A549 (cell line): ENCODE measurements at regions not wholly inside any gene's neighbourhood (a gene's known extent, or its start where the extent isn't known, plus 50 kb on each side); places are given as distances from the start of the nearest gene placed in this dataset.

ENCODE experiments used
- ATAC-seq, 2 experiments: fragments of 200-7000 bp in 1 of 2; fragments of >200 bp in 1 of 2; cut with Nextera tagmentation in 1 of 2; cut with Tn5 transposase in 1 of 2; 3 replicates each; pipeline versions ENCODE4 v1.8.0 to v1.9.1; 2018 to 2020; ENCODE audit warnings: mild to moderate bottlenecking in 1 of 2, moderate library complexity in 1 of 2
- CTCF ChIA-PET: fragments of 300-600 bp; sonication (Branson Sonifier 250); formaldehyde crosslinking; extraction: SDS; loops from one replicate; lab custom pipeline; 2021; ENCODE audit warnings: antibody characterized with exemption, inconsistent platforms; lab: Yijun Ruan, JAX
- POLR2A ChIA-PET: fragments of 350-600 bp; formaldehyde crosslinking; extraction: SDS; loops from one replicate; lab custom pipeline; 2021; ENCODE audit warnings: antibody characterized with exemption, inconsistent platforms; lab: Yijun Ruan, JAX
- DNase-seq, 2 experiments: peaks; one replicate each; pipeline versions ENCODE4 v3.0.0 to v3.0.0-alpha.2; 2011 to 2016; ENCODE audit warnings: low read depth in 1 of 2, low spot score in 1 of 2
- FAIRE-seq: peaks from 2 replicates; lab custom pipeline; 2011; peaks lifted over from hg19 to GRCh38; lab: Jason Lieb, UNC
- H3K27ac ChIP-seq, 2 experiments: fragments of >200 bp; sonication (Bioruptor Twin); formaldehyde crosslinking; 3 replicates each; pipeline ENCODE4 v1.5.1; 2016 to 2017
- H3K4me1 ChIP-seq: fragments of >200 bp; sonication (Bioruptor Twin); formaldehyde crosslinking; 3 replicates; pipeline ENCODE4 v1.6.1; 2016
- H3K4me2 ChIP-seq: fragments of >200 bp; sonication (Bioruptor Twin); formaldehyde crosslinking; 3 replicates; pipeline ENCODE4 v1.6.1; 2016
- H3K4me3 ChIP-seq: fragments of >200 bp; sonication (Bioruptor Twin); formaldehyde crosslinking; 3 replicates; pipeline ENCODE4 v1.5.1; 2016
- H3K9me3 ChIP-seq: fragments of >200 bp; sonication (Bioruptor Twin); formaldehyde crosslinking; 3 replicates; pipeline ENCODE4 v1.6.1; 2016
- BHLHE40 ChIP-seq: IDR thresholded peaks from 2 replicates; pipeline ENCODE4 v1.6.1; 2012; ENCODE audit warnings: low read depth, low read length, inconsistent platforms
- CBX8 ChIP-seq: fragments of 200-600 bp; sonication (generic); IDR thresholded peaks from 2 replicates; pipeline ENCODE4 v1.6.1; 2016
- CHD4 ChIP-seq: fragments of 200-600 bp; sonication (generic); IDR thresholded peaks from 2 replicates; pipeline ENCODE4 v1.6.1; 2016; ENCODE audit warnings: antibody characterized with exemption, mild to moderate bottlenecking, borderline replicate concordance
- EHMT2 ChIP-seq: fragments of 200-600 bp; sonication (generic); IDR thresholded peaks from 2 replicates; pipeline ENCODE4 v1.6.1; 2016; ENCODE audit warnings: antibody characterized with exemption, low read depth, mild to moderate bottlenecking, moderate library complexity
- EP300 ChIP-seq, 2 experiments: fragments of >200 bp; sonication (Bioruptor Twin); formaldehyde crosslinking; IDR thresholded peaks; 2 replicates in 1 of 2; 3 replicates in 1 of 2; pipeline ENCODE4 v1.6.1; 2016 to 2017
- FOSB ChIP-seq: fragments of 250-450 bp; sonication (Bioruptor Pico); IDR thresholded peaks from 2 replicates; pipeline ENCODE4 v1.5.0; 2020; ENCODE audit warnings: mild to moderate bottlenecking, moderate library complexity
- GATA3 ChIP-seq: IDR thresholded peaks from 2 replicates; pipeline ENCODE4 v1.6.1; 2012; ENCODE audit warnings: borderline replicate concordance
- HDAC2 ChIP-seq: fragments of 200-600 bp; sonication (generic); IDR thresholded peaks from 2 replicates; pipeline ENCODE4 v1.6.1; 2016
- HOXA7 ChIP-seq: fragments of 250-450 bp; sonication (Bioruptor Pico); IDR thresholded peaks from 2 replicates; pipeline ENCODE4 v1.5.0; 2020; ENCODE audit warnings: mild to moderate bottlenecking, moderate library complexity
- HOXB13 ChIP-seq: fragments of 250-450 bp; sonication (Bioruptor Pico); IDR thresholded peaks from 2 replicates; pipeline ENCODE4 v1.5.0; 2020; ENCODE audit warnings: low read depth, mild to moderate bottlenecking, moderate library complexity
- HOXB5 ChIP-seq: fragments of 250-450 bp; sonication (Bioruptor Pico); IDR thresholded peaks from 2 replicates; pipeline ENCODE4 v1.5.0; 2020; ENCODE audit warnings: mild to moderate bottlenecking, moderate library complexity
- JUN ChIP-seq, 2 experiments: fragments of >200 bp; sonication (Bioruptor Twin); formaldehyde crosslinking; IDR thresholded peaks; 2 replicates in 1 of 2; 3 replicates in 1 of 2; pipeline ENCODE4 v1.6.1; 2016 to 2017
- KDM1A ChIP-seq: fragments of 200-600 bp; sonication (generic); IDR thresholded peaks from 2 replicates; pipeline ENCODE4 v1.6.1; 2016; ENCODE audit warnings: low read depth, mild to moderate bottlenecking
- MAFK ChIP-seq: fragments of 450-650 bp; IDR thresholded peaks from 2 replicates; pipeline ENCODE4 v1.6.1; 2014; ENCODE audit not compliant: partially characterized antibody
- MYC ChIP-seq: IDR thresholded peaks from 2 replicates; pipeline ENCODE4 v1.6.1; 2012; ENCODE audit warnings: mild to moderate bottlenecking, inconsistent platforms, low read length, improper control_type of control experiment, borderline replicate concordance
- NPAS2 ChIP-seq: fragments of 250-450 bp; sonication (Bioruptor Pico); IDR thresholded peaks from 2 replicates; pipeline ENCODE4 v1.8.0; 2022; ENCODE audit warnings: mild to moderate bottlenecking, moderate library complexity, borderline replicate concordance
- POLR2A ChIP-seq: IDR thresholded peaks from 2 replicates; pipeline ENCODE4 v1.6.1; 2012; ENCODE audit warnings: mild to moderate bottlenecking, low read length
- POLR2AphosphoS2 ChIP-seq: conservative IDR thresholded peaks from 2 replicates; pipeline ENCODE4 v1.6.1; 2012; ENCODE audit warnings: low read length, improper control_type of control experiment, inconsistent platforms
- RAD21 ChIP-seq, 2 experiments: fragments of >200 bp in 1 of 2; sonication (Bioruptor Twin) in 1 of 2; formaldehyde crosslinking in 1 of 2; IDR thresholded peaks in 1 of 2; conservative IDR thresholded peaks in 1 of 2; 2 replicates in 1 of 2; 3 replicates in 1 of 2; pipeline ENCODE4 v1.6.1; 2012 to 2018; ENCODE audit warnings: inconsistent platforms in 1 of 2
- RCOR1 ChIP-seq: fragments of 150-350 bp; IDR thresholded peaks from 2 replicates; pipeline ENCODE4 v1.6.1; 2014; ENCODE audit warnings: antibody characterized with exemption, low read length, low read depth
- RFX5 ChIP-seq: fragments of 450-650 bp; IDR thresholded peaks from 2 replicates; pipeline ENCODE4 v1.7.1; 2014; ENCODE audit warnings: antibody characterized with exemption, mild to moderate bottlenecking, moderate library complexity
- ZC3H11A ChIP-seq: fragments of 450-650 bp; IDR thresholded peaks from 2 replicates; pipeline ENCODE4 v1.6.1; 2014; ENCODE audit warnings: antibody characterized with exemption, mild to moderate bottlenecking
- ZFP36 ChIP-seq: fragments of 450-650 bp; IDR thresholded peaks from 2 replicates; pipeline ENCODE4 v1.6.1; 2014; ENCODE audit warnings: borderline replicate concordance; ENCODE audit not compliant: partially characterized antibody
- ZNF302 ChIP-seq: fragments of 250-450 bp; sonication (Bioruptor Pico); IDR thresholded peaks from 2 replicates; pipeline ENCODE4 v1.9.0; 2021; ENCODE audit warnings: inconsistent platforms, mild to moderate bottlenecking, moderate library complexity
- WGBS: methylation state at CpG from one replicate; pipeline ENCODE4 v1.1.6; 2017; ENCODE audit errors: missing lambda C conversion rate; 5-methylcytosine and 5-hydroxymethylcytosine counted together
- TF ChIP-seq, protein P1 (sequence below): fragments of 250-450 bp; sonication (Bioruptor Pico); IDR thresholded peaks from 2 replicates; pipeline ENCODE4 v1.5.0; 2021; ENCODE audit warnings: mild to moderate bottlenecking, moderate library complexity, borderline replicate concordance
- TF ChIP-seq, protein P2 (sequence below): fragments of >200 bp; sonication (Bioruptor Twin); formaldehyde crosslinking; IDR thresholded peaks from 3 replicates; pipeline ENCODE4 v1.6.1; 2016
- TF ChIP-seq, protein P3 (sequence below): fragments of >200 bp; sonication (Bioruptor Twin); formaldehyde crosslinking; IDR thresholded peaks from 2 replicates; pipeline ENCODE4 v1.6.1; 2016
- TF ChIP-seq, protein P4 (sequence below): fragments of 250-450 bp; sonication (Bioruptor Pico); IDR thresholded peaks from 2 replicates; pipeline ENCODE4 v1.5.0; 2020; ENCODE audit warnings: low read depth, mild to moderate bottlenecking, moderate library complexity
- TF ChIP-seq, protein P5 (sequence below): IDR thresholded peaks from 2 replicates; pipeline ENCODE4 v1.6.1; 2012
- TF ChIP-seq, protein P6 (sequence below): IDR thresholded peaks from 2 replicates; pipeline ENCODE4 v1.6.1; 2012; ENCODE audit warnings: low read depth, borderline replicate concordance

DNA sequence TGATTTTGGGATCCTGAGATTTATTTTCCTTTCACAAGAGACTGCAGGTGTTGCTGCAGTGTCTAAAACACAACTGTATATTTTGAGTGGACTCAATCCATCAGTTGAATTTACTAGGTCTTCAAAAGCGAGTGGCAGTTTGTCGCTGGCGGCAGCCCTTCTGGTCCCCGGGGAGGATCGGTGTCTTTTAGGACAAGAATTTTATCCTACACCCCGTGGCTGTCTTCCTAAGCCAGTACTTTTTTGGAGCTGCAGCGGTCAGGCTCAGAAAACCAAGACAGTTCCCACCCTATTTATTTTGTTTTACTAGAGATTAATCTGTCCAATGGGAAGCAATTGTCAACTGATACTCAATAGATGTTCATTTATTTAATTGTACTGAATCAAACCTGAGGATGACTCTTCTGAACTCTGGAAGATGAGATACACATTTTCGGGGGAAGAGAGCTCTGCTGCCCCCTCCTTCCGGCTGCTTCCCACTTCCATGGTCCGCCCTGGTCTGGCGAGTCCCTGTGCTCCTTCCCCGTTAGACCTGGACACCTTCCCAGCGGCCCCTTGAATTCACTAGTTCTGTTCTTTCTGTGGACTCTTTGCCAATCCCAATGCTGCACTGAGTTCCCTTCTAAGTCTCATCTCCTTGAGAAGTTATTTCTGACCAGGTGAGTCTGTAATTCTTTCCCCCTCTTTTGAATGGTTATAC lies 90.6 kb downstream of the ERMARD start:
- H3K27ac ChIP-seq = no peak overlapping the region
- CTCF ChIA-PET = interaction anchor here (0.9 to 3.0 kb wide), 2 partner anchors 10 to 687 kb away, joined by 4 to 13 read pairs; no protein-coding TSS in a partner anchor
- TF ChIP-seq, protein P1, sequence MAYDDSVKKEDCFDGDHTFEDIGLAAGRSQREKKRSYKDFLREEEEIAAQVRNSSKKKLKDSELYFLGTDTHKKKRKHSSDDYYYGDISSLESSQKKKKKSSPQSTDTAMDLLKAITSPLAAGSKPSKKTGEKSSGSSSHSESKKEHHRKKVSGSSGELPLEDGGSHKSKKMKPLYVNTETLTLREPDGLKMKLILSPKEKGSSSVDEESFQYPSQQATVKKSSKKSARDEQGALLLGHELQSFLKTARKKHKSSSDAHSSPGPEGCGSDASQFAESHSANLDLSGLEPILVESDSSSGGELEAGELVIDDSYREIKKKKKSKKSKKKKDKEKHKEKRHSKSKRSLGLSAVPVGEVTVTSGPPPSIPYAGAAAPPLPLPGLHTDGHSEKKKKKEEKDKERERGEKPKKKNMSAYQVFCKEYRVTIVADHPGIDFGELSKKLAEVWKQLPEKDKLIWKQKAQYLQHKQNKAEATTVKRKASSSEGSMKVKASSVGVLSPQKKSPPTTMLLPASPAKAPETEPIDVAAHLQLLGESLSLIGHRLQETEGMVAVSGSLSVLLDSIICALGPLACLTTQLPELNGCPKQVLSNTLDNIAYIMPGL (CRISPR knock-in tag) = no peak
- TF ChIP-seq KDM1A = no peak
- TF ChIP-seq FOSB (CRISPR knock-in tag) = no peak
- TF ChIP-seq NPAS2 = no peak
- no peak for TF ChIP-seq ZFP36
- no peak for TF ChIP-seq MYC
- no peak for TF ChIP-seq HOXB13 (CRISPR knock-in tag)
- no peak for TF ChIP-seq CBX8
- TF ChIP-seq, protein P2, sequence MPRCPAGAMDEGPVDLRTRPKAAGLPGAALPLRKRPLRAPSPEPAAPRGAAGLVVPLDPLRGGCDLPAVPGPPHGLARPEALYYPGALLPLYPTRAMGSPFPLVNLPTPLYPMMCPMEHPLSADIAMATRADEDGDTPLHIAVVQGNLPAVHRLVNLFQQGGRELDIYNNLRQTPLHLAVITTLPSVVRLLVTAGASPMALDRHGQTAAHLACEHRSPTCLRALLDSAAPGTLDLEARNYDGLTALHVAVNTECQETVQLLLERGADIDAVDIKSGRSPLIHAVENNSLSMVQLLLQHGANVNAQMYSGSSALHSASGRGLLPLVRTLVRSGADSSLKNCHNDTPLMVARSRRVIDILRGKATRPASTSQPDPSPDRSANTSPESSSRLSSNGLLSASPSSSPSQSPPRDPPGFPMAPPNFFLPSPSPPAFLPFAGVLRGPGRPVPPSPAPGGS = no peak
- TF ChIP-seq BHLHE40 = no peak
- no peak for TF ChIP-seq EHMT2
- TF ChIP-seq ZC3H11A = no peak
- TF ChIP-seq HDAC2 = no peak
- no peak for TF ChIP-seq GATA3
- no peak for TF ChIP-seq EP300 (IDR thresholded peaks at IDR 0.05)
- no peak for TF ChIP-seq RAD21 (conservative IDR thresholded peaks at IDR 0.05 in 1 of 2, IDR thresholded peaks at IDR 0.05 in 1 of 2)
- no peak for TF ChIP-seq HOXA7
- TF ChIP-seq, all 56 proteins: peak for 0
- 53% methylated on average over 13 of the region's 13 CpGs for WGBS
- Histone ChIP-seq H3K4me3 (no peak overlapping the region), H3K4me2 (no peak overlapping the region), H3K9me3 (no peaks in the 10 kb centered on the region), H3K4me1 (no peaks in the 10 kb centered on the region)
- POLR2A ChIA-PET = no interaction called here
- FAIRE-seq (no peak), DNase-seq (no peak), ATAC-seq (no peak)

DNA sequence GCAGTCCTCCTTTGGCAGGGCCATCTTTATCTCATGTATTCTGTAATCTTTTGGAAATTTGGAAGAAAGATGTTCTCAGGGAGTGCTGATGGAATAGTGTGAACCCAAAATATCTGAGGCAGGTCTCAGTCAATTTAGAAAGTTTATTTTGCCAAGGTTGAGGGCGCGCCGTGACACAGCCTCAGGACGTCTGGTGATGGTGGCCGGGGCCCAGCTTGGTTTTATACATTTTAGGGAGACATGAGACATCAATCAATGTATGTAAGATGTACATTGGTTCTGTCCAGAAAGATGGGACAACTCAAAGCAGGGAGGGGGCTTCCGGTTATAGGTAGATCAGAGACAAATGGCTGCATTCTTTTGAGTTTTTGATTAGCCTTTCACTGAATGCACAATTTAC lies 89.8 kb downstream of the ERMARD start:
- Histone ChIP-seq H3K4me1 (no peaks in the 10 kb centered on the region), H3K9me3 (no peaks in the 10 kb centered on the region), H3K27ac (no peak overlapping the region), H3K4me2 (no peak overlapping the region), H3K4me3 (no peak overlapping the region)
- WGBS = 88% methylated on average over 6 of the region's 6 CpGs
- ChIA-PET POLR2A (no interaction called here), CTCF (interaction anchor here (3.0 kb wide), 1 partner anchor 9 kb away, joined by 13 read pairs; no protein-coding TSS in a partner anchor)
- TF ChIP-seq MAFK (no peak), CHD4 (no peak), ZC3H11A (no peak), POLR2AphosphoS2 (no peak), JUN (IDR thresholded peaks at IDR 0.05) (no peak), HOXB5 (no peak), EP300 (IDR thresholded peaks at IDR 0.05) (no peak), KDM1A (no peak), NPAS2 (no peak), ZNF302 (CRISPR knock-in tag) (no peak), BHLHE40 (no peak), RCOR1 (no peak), POLR2A (no peak), RFX5 (no peak), HDAC2 (no peak)
- TF ChIP-seq, protein P3, sequence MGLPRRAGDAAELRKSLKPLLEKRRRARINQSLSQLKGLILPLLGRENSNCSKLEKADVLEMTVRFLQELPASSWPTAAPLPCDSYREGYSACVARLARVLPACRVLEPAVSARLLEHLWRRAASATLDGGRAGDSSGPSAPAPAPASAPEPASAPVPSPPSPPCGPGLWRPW = no peak
- TF ChIP-seq, protein P4, sequence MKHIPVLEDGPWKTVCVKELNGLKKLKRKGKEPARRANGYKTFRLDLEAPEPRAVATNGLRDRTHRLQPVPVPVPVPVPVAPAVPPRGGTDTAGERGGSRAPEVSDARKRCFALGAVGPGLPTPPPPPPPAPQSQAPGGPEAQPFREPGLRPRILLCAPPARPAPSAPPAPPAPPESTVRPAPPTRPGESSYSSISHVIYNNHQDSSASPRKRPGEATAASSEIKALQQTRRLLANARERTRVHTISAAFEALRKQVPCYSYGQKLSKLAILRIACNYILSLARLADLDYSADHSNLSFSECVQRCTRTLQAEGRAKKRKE = no peak
- TF ChIP-seq, protein P5, sequence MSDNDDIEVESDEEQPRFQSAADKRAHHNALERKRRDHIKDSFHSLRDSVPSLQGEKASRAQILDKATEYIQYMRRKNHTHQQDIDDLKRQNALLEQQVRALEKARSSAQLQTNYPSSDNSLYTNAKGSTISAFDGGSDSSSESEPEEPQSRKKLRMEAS = no peak
- TF ChIP-seq, protein P6, sequence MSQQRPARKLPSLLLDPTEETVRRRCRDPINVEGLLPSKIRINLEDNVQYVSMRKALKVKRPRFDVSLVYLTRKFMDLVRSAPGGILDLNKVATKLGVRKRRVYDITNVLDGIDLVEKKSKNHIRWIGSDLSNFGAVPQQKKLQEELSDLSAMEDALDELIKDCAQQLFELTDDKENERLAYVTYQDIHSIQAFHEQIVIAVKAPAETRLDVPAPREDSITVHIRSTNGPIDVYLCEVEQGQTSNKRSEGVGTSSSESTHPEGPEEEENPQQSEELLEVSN = no peak
- no peak for ATAC-seq
- no peak for FAIRE-seq
- no peak for DNase-seq
